MM.1S (cell line): ENCODE measurements at regions not wholly inside any gene's neighbourhood (a gene's known extent, or its start where the extent isn't known, plus 50 kb on each side); places are given as distances from the start of the nearest gene placed in this dataset.

ENCODE experiments used
- DNase-seq: peaks from one replicate; pipeline ENCODE4 v3.0.0-alpha.2; 2015
- H2AFZ ChIP-seq: fragments of 300-600 bp; sonication (generic); 2 replicates; pipeline ENCODE4 v1.6.0; 2016; ENCODE audit warnings: antibody characterized with exemption, low read length
- H3F3A ChIP-seq: fragments of 300-600 bp; sonication (generic); 2 replicates; pipeline ENCODE4 v1.6.1; 2016; ENCODE audit warnings: mild to moderate bottlenecking, antibody characterized with exemption, low read length, moderate library complexity, mixed read lengths; ENCODE audit not compliant: insufficient read depth
- H3K27ac ChIP-seq: fragments of 300-600 bp; sonication (generic); 2 replicates; pipeline ENCODE4 v1.5.1; 2016; ENCODE audit warnings: mild to moderate bottlenecking, low read length
- H3K27me3 ChIP-seq: fragments of 300-600 bp; sonication (generic); replicated peaks from 2 replicates; pipeline ENCODE4 v1.6.0; 2016; ENCODE audit warnings: low read length; ENCODE audit not compliant: insufficient read depth
- H3K36me3 ChIP-seq: fragments of 300-600 bp; sonication (generic); replicated peaks from 2 replicates; pipeline ENCODE4 v1.6.1; 2016; ENCODE audit warnings: mild to moderate bottlenecking, low read length, mixed read lengths; ENCODE audit not compliant: insufficient read depth
- H3K4me1 ChIP-seq: fragments of 300-600 bp; sonication (generic); 2 replicates; pipeline ENCODE4 v1.6.1; 2016; ENCODE audit warnings: low read length, mixed read lengths
- H3K4me2 ChIP-seq: fragments of 300-600 bp; sonication (generic); 2 replicates; pipeline ENCODE4 v1.6.0; 2016; ENCODE audit warnings: low read depth, low read length
- H3K4me3 ChIP-seq: fragments of 300-600 bp; sonication (generic); 2 replicates; pipeline ENCODE4 v1.5.1; 2016; ENCODE audit warnings: low read length, mixed read lengths
- H3K79me2 ChIP-seq: fragments of 300-600 bp; sonication (generic); 2 replicates; pipeline ENCODE4 v1.6.1; 2016; ENCODE audit warnings: mixed run types, low read length, mixed read lengths
- H3K9ac ChIP-seq: fragments of 300-600 bp; sonication (generic); 2 replicates; pipeline ENCODE4 v1.6.1; 2016; ENCODE audit warnings: low read length, mixed read lengths
- H3K9me2 ChIP-seq: fragments of 300-600 bp; sonication (generic); replicated peaks from 2 replicates; pipeline ENCODE4 v1.6.1; 2016; ENCODE audit warnings: mild to moderate bottlenecking, low read length, mixed read lengths; ENCODE audit not compliant: insufficient read depth
- H3K9me3 ChIP-seq: fragments of 300-600 bp; sonication (generic); replicated peaks from 2 replicates; pipeline ENCODE4 v1.6.1; 2016; ENCODE audit warnings: mild to moderate bottlenecking, low read length, mixed read lengths; ENCODE audit not compliant: insufficient read depth
- H4K20me1 ChIP-seq: fragments of 300-600 bp; sonication (generic); 2 replicates; pipeline ENCODE4 v1.6.1; 2016; ENCODE audit warnings: mild to moderate bottlenecking, low read length, moderate library complexity, mixed read lengths; ENCODE audit not compliant: insufficient read depth
- CTCF ChIP-seq: fragments of 300-600 bp; sonication (generic); IDR thresholded peaks from 2 replicates; pipeline ENCODE4 v1.5.1; 2016; ENCODE audit warnings: antibody characterized with exemption, low read length, mixed read lengths
- EZH2 ChIP-seq: fragments of 300-600 bp; sonication (generic); optimal IDR thresholded peaks from 2 replicates; pipeline ENCODE3; 2017; ENCODE audit warnings: low read depth, mild to moderate bottlenecking, antibody characterized with exemption, low read length, mixed read lengths
- EZH2phosphoT487 ChIP-seq: fragments of 300-600 bp; sonication (generic); IDR thresholded peaks from 2 replicates; pipeline ENCODE4 v1.6.1; 2018; ENCODE audit warnings: antibody characterized with exemption, low read length

GRCh38 chr15:93231261-93231925, 142.4 kb upstream of the RGMA start:
- Histone ChIP-seq H4K20me1 (no peaks in the 10 kb centered on the region), H3K27ac (no peak overlapping the region), H3K4me1 (no peaks in the 10 kb centered on the region), H3F3A (no peaks in the 10 kb centered on the region), H2AFZ (no peak overlapping the region), H3K4me3 (no peak overlapping the region), H3K4me2 (no peak overlapping the region), H3K79me2 (no peaks in the 10 kb centered on the region), H3K9me2 (no peaks in the 10 kb centered on the region), H3K9ac (no peak overlapping the region), H3K36me3 (no peaks in the 10 kb centered on the region), H3K9me3 (no peaks in the 10 kb centered on the region), H3K27me3 (no peaks in the 10 kb centered on the region)
- DNase-seq: no peak
- TF ChIP-seq EZH2phosphoT487: no peak
- TF ChIP-seq CTCF: no peak
- TF ChIP-seq EZH2: no peak

GRCh38 chr15:93228546-93228945, 139.5 kb upstream of the RGMA start:
- no peak for TF ChIP-seq EZH2phosphoT487
- TF ChIP-seq CTCF: no peak
- TF ChIP-seq EZH2: no peak
- Histone ChIP-seq H3K4me3 (no peak overlapping the region), H3K4me2 (no peak overlapping the region), H3K27me3 (no peaks in the 10 kb centered on the region), H3K9me2 (no peaks in the 10 kb centered on the region), H3K79me2 (no peaks in the 10 kb centered on the region), H3K27ac (no peak overlapping the region), H4K20me1 (no peaks in the 10 kb centered on the region), H2AFZ (no peak overlapping the region), H3K4me1 (no peaks in the 10 kb centered on the region), H3F3A (no peaks in the 10 kb centered on the region), H3K36me3 (no peaks in the 10 kb centered on the region), H3K9me3 (no peaks in the 10 kb centered on the region), H3K9ac (no peak overlapping the region)
- no peak for DNase-seq

- no peak overlapping the region for H3K4me2 ChIP-seq
- H3K9me2 ChIP-seq: no peaks in the 10 kb centered on the region
- H3K9me3 ChIP-seq: no peaks in the 10 kb centered on the region
- no peaks in the 10 kb centered on the region for H3K36me3 ChIP-seq
- DNase-seq: no peak
- no peaks in the 10 kb centered on the region for H3K79me2 ChIP-seq
- no peaks in the 10 kb centered on the region for H4K20me1 ChIP-seq
- H3K9ac ChIP-seq: no peak overlapping the region
- no peaks in the 10 kb centered on the region for H3K27me3 ChIP-seq
- no peak overlapping the region for H2AFZ ChIP-seq
- H3K27ac ChIP-seq: no peak overlapping the region
- TF ChIP-seq CTCF: no peak
- no peak for TF ChIP-seq EZH2
- no peak for TF ChIP-seq EZH2phosphoT487
- H3K4me3 ChIP-seq: no peak overlapping the region
- H3F3A ChIP-seq: no peaks in the 10 kb centered on the region
- H3K4me1 ChIP-seq: no peaks in the 10 kb centered on the region
Observed at GRCh38 chr15:93223803-93224202, 134.8 kb upstream of the RGMA start.
